Fibroblast of villous mesenchyme (primary cell): ENCODE measurements at regions not wholly inside any gene's neighbourhood (a gene's known extent, or its start where the extent isn't known, plus 50 kb on each side); places are given as distances from the start of the nearest gene placed in this dataset.

Experiments
- DNase-seq: peaks from one replicate; pipeline ENCODE4 v3.0.0-alpha.2; 2010; ENCODE audit warnings: low read depth
- H3K4me3 ChIP-seq: 2 replicates; pipeline ENCODE4 v1.5.1; 2011; ENCODE audit warnings: low read depth, mild to moderate bottlenecking, low read length
- TF ChIP-seq, protein P1 (sequence below): IDR thresholded peaks from 2 replicates; pipeline ENCODE4 v1.5.1; 2012; ENCODE audit warnings: low read depth, mild to moderate bottlenecking, low read length; ENCODE audit not compliant: insufficient read depth

DNA sequence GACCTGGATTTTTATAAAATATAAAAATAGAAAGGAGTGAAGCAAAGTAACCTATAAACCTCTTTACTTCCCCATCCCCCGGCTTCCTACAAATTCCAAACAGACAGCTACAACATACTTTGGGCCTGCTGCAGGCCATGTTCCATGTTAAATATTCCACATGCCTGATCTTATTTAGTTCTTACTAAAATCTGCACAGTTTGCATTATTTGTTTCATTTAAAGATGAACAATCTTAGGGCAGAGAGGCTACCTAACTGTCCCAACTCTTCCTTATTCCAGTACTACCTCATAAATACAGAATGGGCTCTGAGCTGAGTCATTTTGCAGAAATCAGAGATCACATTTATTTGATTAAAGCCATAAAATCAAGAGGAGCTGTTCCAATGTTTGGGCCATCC, 665.0 kb downstream of the PDCD6IP start:
- no peak for DNase-seq
- TF ChIP-seq, protein P1, sequence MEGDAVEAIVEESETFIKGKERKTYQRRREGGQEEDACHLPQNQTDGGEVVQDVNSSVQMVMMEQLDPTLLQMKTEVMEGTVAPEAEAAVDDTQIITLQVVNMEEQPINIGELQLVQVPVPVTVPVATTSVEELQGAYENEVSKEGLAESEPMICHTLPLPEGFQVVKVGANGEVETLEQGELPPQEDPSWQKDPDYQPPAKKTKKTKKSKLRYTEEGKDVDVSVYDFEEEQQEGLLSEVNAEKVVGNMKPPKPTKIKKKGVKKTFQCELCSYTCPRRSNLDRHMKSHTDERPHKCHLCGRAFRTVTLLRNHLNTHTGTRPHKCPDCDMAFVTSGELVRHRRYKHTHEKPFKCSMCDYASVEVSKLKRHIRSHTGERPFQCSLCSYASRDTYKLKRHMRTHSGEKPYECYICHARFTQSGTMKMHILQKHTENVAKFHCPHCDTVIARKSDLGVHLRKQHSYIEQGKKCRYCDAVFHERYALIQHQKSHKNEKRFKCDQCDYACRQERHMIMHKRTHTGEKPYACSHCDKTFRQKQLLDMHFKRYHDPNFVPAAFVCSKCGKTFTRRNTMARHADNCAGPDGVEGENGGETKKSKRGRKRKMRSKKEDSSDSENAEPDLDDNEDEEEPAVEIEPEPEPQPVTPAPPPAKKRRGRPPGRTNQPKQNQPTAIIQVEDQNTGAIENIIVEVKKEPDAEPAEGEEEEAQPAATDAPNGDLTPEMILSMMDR = no peak
- H3K4me3 ChIP-seq = no peak overlapping the region

DNA sequence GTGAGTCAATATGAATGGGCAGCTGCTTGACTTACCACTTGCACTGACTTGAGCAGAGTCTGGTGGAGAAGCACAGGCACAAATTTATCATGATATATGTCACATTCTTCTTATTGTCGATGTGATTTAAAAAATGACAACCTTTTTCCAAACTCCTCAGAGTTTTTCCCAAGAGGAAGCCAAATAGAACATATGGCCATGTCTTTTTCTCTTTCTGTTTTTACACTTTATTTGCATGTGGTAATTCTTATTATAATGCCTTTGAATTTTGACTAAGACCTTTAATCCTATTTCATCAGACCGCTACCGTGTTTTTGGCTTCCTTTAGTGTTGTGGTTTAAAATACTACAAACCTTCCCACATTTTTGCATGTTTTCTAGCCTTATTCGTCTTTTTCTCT, 666.2 kb downstream of the PDCD6IP start:
- DNase-seq = no peak
- TF ChIP-seq, protein P1 = no peak
- no peak overlapping the region for H3K4me3 ChIP-seq

DNA sequence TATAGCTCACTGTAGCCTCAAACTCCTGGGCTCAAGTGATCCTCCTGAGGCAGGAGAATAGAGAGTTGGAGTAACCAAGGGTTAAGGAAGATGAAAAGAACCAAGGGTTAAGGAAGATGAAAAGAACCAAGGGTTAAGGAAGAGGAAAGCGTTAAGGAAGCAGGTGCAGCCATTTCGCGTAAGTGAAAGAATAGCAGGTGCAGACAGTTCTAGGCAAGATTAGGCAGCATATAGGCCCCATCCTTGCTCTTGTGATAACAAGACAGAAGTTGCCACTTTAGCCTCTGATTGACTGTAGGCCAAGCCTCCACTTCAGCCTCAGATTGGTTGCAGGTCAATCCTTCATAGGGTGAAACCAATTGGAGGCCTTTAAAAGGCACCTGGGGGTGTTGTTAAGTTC, 677.4 kb downstream of the PDCD6IP start:
- DNase-seq = no peak
- H3K4me3 ChIP-seq = no peak overlapping the region
- TF ChIP-seq, protein P1 = no peak

DNA sequence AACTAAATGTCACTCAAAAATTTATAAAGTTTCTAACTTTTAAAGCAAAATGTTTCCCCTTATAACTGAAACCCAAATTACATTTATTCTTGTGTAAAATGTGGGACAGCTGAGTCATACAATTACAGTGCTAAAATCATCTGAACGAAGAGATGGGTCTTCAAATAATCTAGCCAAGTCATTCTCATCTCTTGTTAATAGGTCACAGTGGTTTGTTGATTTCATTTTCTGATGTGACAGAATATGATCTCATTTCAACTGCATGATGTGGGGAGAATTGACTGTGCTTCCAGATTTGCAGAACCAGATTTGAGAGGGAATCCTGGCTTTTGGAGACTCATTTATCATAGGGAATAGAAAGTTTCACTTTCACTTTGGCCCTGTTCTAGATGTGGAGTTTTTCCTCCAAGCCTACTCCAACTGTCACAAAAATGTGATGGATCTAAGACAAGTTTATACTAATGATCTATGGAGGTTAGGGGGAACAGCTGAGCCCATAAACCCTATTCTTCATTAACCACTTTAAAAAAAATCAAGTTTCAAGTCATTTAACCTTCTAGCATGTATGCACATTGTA, 685.0 kb downstream of the PDCD6IP start:
- no peak for DNase-seq
- TF ChIP-seq, protein P1 = no peak
- no peak overlapping the region for H3K4me3 ChIP-seq

DNA sequence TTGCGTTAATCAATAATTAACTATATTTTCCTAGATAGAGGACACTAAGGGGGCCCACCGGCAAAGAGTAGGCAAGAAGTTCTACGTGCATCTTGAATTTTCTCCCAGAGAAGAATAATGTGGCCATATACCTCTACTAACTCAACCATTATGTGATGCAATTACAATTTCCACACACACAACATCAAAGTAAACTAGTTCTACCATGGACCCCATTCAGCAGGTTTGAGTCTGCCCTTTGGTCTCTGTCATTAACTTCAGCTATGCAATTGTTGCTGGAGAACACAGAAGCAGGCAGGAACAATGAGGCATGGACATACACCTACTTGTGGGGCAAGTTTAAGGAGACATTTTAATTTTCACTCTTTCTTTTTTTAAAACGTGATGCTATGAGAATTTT, 705.9 kb downstream of the PDCD6IP start:
- TF ChIP-seq, protein P1 = no peak
- no peak for DNase-seq
- no peak overlapping the region for H3K4me3 ChIP-seq

DNA sequence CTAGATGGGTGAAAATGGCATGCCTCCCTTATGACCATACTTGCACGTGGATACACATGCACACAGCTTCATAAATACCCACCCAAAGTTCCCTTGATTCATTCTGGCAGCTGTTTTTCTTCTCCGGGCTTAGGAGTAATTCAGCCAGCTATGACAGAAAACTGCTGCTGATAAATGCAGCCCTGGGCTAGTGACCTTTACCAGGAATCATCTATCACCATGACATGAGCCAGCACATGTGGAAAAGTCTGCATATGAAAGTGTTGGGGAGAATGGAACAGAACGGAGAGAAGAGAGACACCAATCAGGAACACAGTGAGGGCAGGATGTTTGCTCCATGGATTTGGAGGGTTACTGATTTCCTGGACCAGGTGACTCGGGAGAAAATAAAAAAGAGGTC, 706.3 kb downstream of the PDCD6IP start:
- TF ChIP-seq, protein P1 = no peak
- DNase-seq = no peak
- no peak overlapping the region for H3K4me3 ChIP-seq

DNA sequence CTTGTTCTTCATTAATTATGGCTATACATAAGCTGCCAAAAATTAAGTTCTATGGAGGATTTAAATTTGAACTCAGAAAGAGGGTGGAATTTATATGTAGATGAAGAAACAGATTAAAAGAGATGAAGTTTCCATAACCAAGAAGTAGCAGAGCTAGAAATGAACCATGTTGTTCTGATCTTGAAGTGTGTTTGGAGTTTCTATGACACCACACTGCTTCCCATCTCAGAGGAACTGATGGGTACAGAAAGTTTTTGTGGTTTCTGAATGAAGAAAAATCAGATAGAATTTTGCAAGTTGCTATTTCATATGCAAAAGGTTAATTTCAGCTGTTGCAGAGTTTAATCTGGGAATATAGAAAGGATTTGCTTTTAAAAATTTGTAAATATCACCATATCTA, 710.3 kb downstream of the PDCD6IP start:
- H3K4me3 ChIP-seq = no peak overlapping the region
- TF ChIP-seq, protein P1 = no peak
- no peak for DNase-seq
